ENCODE measurements at regions not wholly inside any gene's neighbourhood (a gene's known extent, or its start where the extent isn't known, plus 50 kb on each side); places are given as distances from the start of the nearest gene placed in this dataset.

- TF ChIP-seq POLR2A (IDR thresholded peaks at IDR 0.05), result no peak
- TF ChIP-seq CTCF (IDR thresholded peaks at IDR 0.05), result no peak
These were observed 96.6 kb upstream of the CD180 start for GRCh38 chr5:67293226-67293625.

Data from uterus (tissue), 2 donors.